Stimulated activated CD4-positive, alpha-beta T cell treated with anti-CD3 and anti-CD28 coated beads, Interleukin-12 subunit alpha, Interleukin-12 subunit beta, amount 100 ng/mL, for 24 hours (primary cell): ENCODE measurements at regions not wholly inside any gene's neighbourhood (a gene's known extent, or its start where the extent isn't known, plus 50 kb on each side); places are given as distances from the start of the nearest gene placed in this dataset.

Source experiments
- DNase-seq, 2 experiments: peaks; one replicate each; pipeline ENCODE4 v3.0.0-alpha.2; 2020; ENCODE audit warnings: low read depth in 2 of 2

DNA sequence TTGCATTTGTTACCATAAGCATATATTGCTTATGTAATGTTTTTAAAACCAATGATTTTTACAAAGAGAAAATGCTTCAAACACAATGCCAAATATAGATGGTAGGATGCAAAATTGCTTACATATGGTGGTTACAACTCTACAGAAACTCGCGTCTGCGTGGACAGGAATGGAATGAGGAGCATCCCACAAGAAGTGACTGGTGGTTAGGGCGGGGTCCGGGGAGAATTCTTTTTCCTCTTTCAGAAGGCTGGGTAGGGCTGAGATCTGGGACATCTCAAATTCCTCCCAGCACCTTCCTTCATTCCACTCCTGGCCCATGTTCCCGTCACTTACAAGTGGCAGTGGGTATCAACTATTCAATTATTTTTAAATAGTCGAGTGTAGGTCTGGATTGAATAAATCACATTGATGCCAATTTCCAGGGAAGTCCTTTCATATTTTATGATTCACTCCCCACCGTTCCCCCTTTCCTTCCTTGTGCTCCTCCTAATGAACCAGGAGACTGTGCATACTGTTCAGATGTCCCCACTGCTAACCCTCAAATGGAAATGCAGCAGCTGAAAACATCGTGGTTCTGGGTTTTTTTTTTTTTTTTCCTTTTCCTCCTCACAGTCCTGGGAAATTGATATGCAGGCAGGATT, 174.5 kb upstream of the POU3F1 start:
- no peak for DNase-seq

GRCh38 chr1:38217316-38217715, 170.7 kb upstream of the POU3F1 start:
- DNase-seq: no peak

- DNase-seq: no peak
Measured at GRCh38 chr1:38213646-38214434, 167.2 kb upstream of the POU3F1 start.

DNA sequence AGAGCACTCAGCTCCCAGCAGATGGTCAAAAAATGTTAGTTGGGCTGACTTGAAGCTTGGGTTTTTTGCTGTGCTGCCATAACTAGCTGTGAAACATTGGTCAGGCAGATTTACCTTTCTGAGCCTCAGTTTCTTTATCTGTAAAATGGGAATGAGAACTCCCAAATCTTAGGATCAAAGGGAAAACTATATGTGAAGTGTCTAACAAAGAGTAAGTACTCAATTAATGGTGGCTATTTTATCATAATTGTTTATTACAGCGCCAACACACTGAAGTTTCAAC, 164.2 kb upstream of the POU3F1 start:
- DNase-seq: no peak

GRCh38 chr1:38210021-38210894, 163.7 kb upstream of the POU3F1 start:
- no peak for DNase-seq

DNA sequence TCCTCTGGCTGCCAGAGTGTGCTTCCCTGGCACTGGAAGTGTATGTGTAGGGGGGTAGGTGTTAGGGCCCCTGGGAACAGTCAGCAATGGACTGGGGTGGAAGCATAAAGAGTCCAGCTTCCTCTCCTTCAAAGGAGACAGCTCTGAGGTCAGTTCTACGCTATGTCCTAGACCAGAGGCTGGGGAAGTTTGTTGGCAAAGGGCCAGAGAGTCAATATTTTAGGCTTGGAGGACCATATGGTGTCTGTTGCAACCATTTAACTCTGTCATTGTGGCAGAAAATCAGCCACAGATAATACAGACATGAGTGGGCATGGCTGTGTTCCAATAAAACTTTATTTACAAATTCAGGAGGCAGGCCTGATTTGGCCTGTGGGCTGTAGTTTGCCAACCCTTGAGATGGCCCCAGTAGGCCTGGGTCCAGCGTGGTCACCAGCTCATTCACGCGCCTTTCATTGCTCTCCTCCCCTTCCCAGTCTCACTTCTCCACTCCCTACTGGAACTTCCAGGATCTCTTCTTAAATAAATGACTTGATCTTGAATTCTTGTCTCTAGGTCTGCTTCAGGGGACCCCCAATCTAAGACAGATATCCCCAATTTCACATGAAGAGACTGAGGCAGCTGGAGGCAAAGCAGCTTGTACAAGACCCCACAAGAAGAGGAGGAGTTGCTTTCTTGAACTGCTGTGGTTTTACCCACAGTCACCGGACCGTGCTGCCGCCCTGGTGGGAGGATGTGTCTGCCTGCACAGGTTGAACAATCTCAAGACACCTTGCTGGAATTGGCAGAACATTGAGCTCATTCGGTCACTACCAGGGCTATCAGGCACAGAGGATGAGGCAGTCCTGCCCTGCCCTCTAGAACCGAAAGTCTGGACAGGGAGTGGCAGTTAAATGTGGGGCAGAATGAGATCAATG, 162.4 kb upstream of the POU3F1 start:
- no peak for DNase-seq

DNA sequence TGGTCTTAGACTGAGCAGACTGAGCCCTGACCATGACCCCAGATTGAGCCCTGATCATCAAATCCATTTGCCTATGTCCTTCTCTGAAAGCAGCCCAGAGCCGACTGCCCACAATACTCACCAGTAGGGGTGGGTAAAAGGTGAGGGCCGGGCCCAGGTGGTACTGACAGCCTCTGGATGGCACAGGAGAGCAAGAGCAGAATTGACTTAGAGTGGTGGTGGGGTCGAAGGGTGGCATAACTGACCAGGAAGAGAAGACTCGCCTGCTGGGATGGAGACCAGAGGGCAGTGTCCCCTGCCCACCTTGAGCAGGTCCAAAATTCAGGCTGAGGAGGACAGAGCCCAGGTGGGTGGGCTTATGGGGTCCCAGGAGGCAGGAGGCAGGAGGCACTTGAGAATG, 161.3 kb upstream of the POU3F1 start:
- no peak for DNase-seq

GRCh38 chr1:38207275-38207674, 160.7 kb upstream of the POU3F1 start:
- DNase-seq: no peak

DNA sequence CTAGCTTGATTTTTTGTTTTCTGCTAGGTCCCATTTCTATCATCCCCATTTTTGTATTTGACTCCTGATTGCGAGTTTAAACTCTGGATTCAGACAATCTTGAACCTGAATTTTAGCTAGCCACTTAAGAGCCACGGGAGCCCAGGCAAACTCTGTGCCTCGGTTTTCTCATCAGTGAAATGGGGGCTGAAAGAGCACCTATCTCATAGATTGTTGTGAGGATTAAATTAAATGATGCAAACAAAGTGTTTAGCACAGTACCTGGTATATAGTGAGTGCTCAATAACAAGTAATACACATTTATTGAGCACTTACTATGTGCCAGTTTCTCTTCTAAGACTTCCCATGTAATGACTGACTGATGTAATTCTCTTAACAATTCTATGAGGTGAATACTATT, 158.1 kb upstream of the POU3F1 start:
- no peak for DNase-seq

DNA sequence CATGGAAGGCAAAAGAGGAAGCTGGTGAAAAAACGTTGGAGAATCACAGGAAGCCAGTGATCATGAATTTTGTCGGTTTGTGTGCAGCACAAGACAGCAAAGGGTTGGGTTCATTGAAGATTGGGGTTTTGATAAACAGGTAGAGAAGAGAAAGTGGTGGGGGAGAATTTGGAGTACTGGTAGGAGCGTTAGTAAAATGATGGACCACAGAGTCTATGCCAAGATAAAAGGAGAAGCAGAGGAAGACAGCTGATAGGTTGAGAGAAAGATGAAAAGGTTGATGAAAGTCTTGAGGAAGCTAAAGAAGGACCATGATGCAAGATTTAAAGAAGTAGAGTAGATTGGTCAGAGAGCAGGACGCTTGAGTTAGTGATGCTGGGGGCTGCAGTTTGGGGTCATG, 156.8 kb upstream of the POU3F1 start:
- no peak for DNase-seq

- no peak for DNase-seq
Measured at GRCh38 chr1:38201431-38201830, 154.8 kb upstream of the POU3F1 start.

DNA sequence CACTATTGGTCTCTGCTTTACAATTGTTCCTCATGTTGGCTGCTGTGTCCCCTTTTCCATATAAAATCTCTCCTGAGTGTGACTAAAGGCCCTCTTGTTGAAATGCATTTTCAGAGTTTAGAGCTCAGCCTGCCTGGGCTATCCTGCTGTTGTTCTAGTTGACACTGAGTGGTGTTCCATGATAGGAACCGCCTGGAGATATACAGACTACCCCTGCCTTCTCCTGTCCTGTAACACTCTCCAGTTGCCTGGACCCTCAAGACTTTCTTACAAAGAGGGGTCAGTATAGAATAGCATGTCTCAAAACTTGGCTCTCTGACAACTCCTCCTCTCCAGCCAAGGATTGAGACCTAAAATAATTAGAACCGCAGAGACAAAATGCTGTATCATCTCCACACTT, 152.0 kb upstream of the POU3F1 start:
- DNase-seq: no peak

DNA sequence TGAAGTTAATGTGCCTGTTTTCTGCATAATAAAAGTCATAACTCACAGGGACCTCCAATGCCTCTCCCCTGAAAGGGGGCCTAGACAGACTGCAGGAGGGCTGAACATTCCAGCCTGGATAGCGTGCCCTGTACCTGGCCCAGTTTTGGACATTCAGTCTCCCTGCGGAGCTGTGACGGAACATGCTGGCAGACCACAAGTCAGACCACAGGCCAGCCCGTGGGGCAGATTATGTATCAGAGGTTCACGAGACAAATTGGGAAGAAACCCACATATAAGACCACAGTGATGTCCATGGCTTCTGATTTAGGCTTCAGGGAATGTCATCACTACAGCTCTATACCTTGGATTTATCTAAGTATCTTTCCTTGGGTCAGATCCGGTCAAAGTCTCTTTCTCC, 151.5 kb upstream of the POU3F1 start:
- no peak for DNase-seq

- DNase-seq: no peak
Measured at GRCh38 chr1:38197312-38198061, 150.9 kb upstream of the POU3F1 start.

GRCh38 chr1:38194472-38194871, 147.9 kb upstream of the POU3F1 start:
- DNase-seq: no peak

DNA sequence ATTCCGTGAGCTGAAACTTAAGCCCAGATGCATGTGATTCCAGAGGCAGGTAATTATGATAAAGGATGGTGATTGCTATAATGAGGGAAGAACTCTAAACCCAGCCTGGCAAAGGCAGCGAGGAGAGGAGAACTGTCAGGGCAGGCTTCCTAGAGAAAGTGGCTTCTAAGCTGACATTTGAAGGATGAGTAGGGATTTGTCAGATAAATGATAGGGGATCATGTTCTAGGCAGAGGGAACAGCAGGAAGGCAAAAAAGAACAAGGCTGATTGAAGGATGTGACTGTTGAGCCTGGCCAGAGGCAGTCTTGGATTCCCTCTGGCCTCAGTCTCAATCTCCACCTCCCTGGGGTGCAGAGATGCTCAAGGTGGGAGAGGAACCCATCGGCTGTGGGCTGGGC, 146.4 kb upstream of the POU3F1 start:
- no peak for DNase-seq

DNA sequence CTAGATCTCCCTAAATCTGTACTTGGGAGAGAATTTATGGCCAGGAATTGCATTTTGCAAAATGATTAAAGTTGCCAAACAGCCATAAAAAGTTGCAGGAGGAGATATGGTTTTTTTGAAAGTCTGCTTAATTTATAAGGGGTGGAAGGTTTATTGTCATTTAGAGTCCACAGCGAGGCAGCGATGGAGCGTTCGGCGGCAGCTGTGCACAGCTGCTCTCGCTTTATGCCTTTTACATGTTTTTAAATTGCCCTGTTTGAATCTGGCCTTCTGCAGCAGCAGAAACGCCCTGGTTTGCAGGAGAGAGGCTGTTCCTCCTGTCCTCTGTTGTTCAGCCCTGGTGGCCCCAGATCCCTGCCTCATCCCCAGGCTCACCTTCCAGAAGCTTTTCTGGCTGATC, 144.9 kb upstream of the POU3F1 start:
- DNase-seq: no peak

- DNase-seq: no peak
Measured at GRCh38 chr1:38190983-38191382, 144.4 kb upstream of the POU3F1 start.

DNA sequence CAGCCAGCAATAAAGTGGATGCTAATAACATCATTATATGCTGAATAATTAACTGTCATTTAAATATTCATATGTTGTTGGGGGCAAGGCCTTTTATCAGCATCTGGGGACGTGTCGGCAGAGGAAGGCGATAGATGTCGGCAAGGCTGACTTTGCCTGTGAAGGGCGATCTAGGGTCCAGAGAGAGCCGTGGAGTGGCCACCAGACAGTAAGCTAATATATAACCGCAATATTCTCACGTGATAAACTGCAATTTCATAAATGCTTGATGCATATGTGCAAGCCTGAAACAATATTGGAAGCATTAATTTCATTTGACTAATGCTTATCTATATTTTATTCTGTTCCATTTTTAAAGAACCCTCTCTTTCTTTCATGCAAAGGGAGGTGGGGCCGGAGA, 141.0 kb upstream of the POU3F1 start:
- DNase-seq: no peak

DNA sequence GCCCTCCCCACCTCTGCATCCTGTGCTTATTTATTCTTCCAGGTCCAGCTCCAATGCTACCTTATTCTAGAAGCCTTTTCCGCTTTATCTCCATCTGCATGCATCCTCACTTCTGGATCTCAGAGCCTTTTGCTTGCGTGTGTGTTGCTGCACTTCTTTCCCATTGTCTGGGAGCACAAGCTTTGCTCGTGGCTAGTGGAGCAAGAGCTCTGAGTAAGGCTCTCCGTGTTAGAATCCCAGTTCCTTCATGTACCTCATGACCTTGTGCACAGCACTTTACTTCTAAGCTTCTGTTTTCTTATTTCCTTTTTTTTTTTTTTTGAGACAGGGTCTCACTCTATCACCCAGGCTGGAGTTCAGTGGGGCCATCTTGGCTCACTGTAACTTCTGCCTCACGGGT, 140.0 kb upstream of the POU3F1 start:
- DNase-seq: no peak

- no peak for DNase-seq
Measured at GRCh38 chr1:38185913-38186312, 139.3 kb upstream of the POU3F1 start.
